Caco-2 (cell line): ENCODE measurements at regions not wholly inside any gene's neighbourhood (a gene's known extent, or its start where the extent isn't known, plus 50 kb on each side); places are given as distances from the start of the nearest gene placed in this dataset.
"Not testable (repeated sequence)": the region's sequence is repeated elsewhere in the genome, so short reads cannot be mapped to it uniquely, and the experiment has no call there.

Experiments used
- BruUV-seq: library from RNA; stranded (reverse); fragments of 400-500 nt; replicated peaks from 2 replicates; lab custom pipeline; 2021; lab: Mats Ljungman, UMichigan
- CTCF ChIA-PET: fragments of 300-600 bp; sonication (Branson Sonifier 250); formaldehyde crosslinking; loops from one replicate; lab custom pipeline; 2022; ENCODE audit warnings: antibody characterized with exemption; lab: Charles Lee
- POLR2A ChIA-PET: fragments of 300-600 bp; sonication (Branson Sonifier 250); formaldehyde crosslinking; loops from one replicate; lab custom pipeline; 2022; ENCODE audit warnings: antibody characterized with exemption; lab: Charles Lee
- DNase-seq, 2 experiments: peaks; one replicate each; pipeline versions ENCODE4 v3.0.0 to v3.0.0-alpha.2; 2020 to 2022
- H3K27me3 ChIP-seq: replicated peaks from 2 replicates; pipeline ENCODE4 v1.6.0; 2011; ENCODE audit warnings: low read length; ENCODE audit not compliant: control insufficient read depth, insufficient read depth
- H3K36me3 ChIP-seq: 2 replicates; pipeline ENCODE4 v1.5.1; 2011; ENCODE audit warnings: low read length; ENCODE audit not compliant: control insufficient read depth, insufficient read depth
- H3K4me1 ChIP-seq: fragments of 250-450 bp; sonication (Bioruptor Pico); 2 replicates; pipeline ENCODE4 v1.5.1; 2020; ENCODE audit warnings: mild to moderate bottlenecking
- H3K4me3 ChIP-seq: 2 replicates; pipeline ENCODE4 v1.5.1; 2011; ENCODE audit warnings: low read depth, mild to moderate bottlenecking, control low read depth, low read length
- H3K9me3 ChIP-seq: fragments of 250-450 bp; sonication (Bioruptor Pico); 2 replicates; pipeline ENCODE4 v1.5.1; 2020; ENCODE audit warnings: mild to moderate bottlenecking, moderate library complexity
- H3K27ac Mint-ChIP-seq: one replicate; pipeline ENCODE4 v1.8.0; 2022; ENCODE audit warnings: mixed read lengths; ENCODE audit not compliant: unreplicated experiment
- H3K27me3 Mint-ChIP-seq: one replicate; pipeline ENCODE4 v1.8.0; 2022; ENCODE audit warnings: mixed read lengths; ENCODE audit not compliant: insufficient read depth, unreplicated experiment
- H3K36me3 Mint-ChIP-seq: one replicate; pipeline ENCODE4 v1.8.0; 2022; ENCODE audit warnings: mild to moderate bottlenecking, mixed read lengths; ENCODE audit not compliant: insufficient read depth, unreplicated experiment
- H3K4me1 Mint-ChIP-seq: one replicate; pipeline ENCODE4 v1.8.0; 2022; ENCODE audit warnings: low read depth, mixed read lengths; ENCODE audit not compliant: unreplicated experiment
- H3K4me3 Mint-ChIP-seq: one replicate; pipeline ENCODE4 v1.8.0; 2022; ENCODE audit warnings: mild to moderate bottlenecking, moderate library complexity, mixed read lengths; ENCODE audit not compliant: unreplicated experiment
- H3K9me3 Mint-ChIP-seq: one replicate; pipeline ENCODE4 v1.8.0; 2022; ENCODE audit warnings: mixed read lengths; ENCODE audit not compliant: unreplicated experiment
- intact Hi-C: fragments of 100-400 bp; cut with micrococcal nuclease; formaldehyde crosslinking; loops from one replicate; pipeline ENCODE4 v1.10.0; 2022; ENCODE audit not compliant: unreplicated experiment
- TF ChIP-seq, protein P1 (sequence below), 2 experiments: fragments of 200-600 bp in 1 of 2; IDR thresholded peaks; 1 replicate in 1 of 2; 2 replicates in 1 of 2; pipeline versions ENCODE4 v1.5.1 to v1.8.0; 2011 to 2022; ENCODE audit warnings: antibody characterized with exemption in 1 of 2, control low read depth in 1 of 2, inconsistent platforms in 1 of 2, low read depth in 1 of 2, low read length in 1 of 2, mild to moderate bottlenecking in 1 of 2, moderate library complexity in 1 of 2; ENCODE audit not compliant: insufficient read depth in 1 of 2, severe bottlenecking in 1 of 2, unreplicated experiment in 1 of 2

DNA sequence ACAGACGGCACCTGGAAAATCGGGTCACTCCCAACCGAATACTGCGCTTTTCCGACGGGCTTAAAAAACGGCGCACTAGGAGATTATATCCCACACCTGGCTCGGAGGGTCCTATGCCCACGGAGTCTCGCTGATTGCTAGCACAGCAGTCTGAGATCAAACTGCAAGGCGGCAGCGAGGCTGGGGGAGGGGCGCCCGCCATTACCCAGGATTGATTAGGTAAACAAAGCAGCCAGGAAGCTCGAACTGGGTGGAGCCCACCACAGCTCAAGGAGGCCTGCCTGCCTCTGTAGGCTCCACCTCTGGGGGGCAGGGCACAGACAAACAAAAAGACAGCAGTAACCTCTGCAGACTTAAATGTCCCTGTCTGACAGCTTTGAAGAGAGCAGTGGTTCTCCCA is 64.5 kb downstream of the SLC30A10 start:
- H3K27me3 Mint-ChIP-seq, H3K9me3 ChIP-seq, H3K4me3 Mint-ChIP-seq, POLR2A ChIA-PET, H3K36me3 Mint-ChIP-seq, DNase-seq, H3K4me1 ChIP-seq, intact Hi-C loops, H3K9me3 Mint-ChIP-seq, CTCF ChIA-PET, H3K27me3 ChIP-seq, H3K27ac Mint-ChIP-seq, H3K4me1 Mint-ChIP-seq, H3K4me3 ChIP-seq, H3K36me3 ChIP-seq, BruUV-seq: not testable (repeated sequence)

DNA sequence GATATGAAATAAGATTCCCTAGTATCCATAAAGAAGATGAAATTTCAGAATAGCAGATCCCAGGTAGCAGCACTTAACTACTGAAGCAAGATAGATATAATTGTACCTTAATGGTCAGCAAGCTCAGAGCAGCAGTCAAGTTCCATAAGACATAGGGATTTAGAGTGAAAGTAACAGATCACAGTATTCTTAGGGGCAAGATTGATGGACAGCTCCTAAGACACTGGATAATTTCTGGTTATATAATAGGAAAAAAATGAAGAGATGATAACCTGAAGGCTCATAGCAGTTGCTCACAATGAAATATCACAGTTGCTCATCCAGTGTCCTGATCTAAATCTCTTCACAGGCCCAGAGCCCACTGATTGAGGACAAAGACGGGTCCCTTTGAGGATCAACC is 66.0 kb downstream of the SLC30A10 start:
- Mint-ChIP-seq H3K4me1 (no peaks in the 10 kb centered on the region), H3K36me3 (no peaks in the 10 kb centered on the region), H3K9me3 (no peaks in the 10 kb centered on the region), H3K27me3 (no peaks in the 10 kb centered on the region), H3K4me3 (no peak overlapping the region), H3K27ac (no peak overlapping the region)
- Histone ChIP-seq H3K4me3 (no peak overlapping the region), H3K4me1 (no peaks in the 10 kb centered on the region), H3K36me3 (no peaks in the 10 kb centered on the region), H3K27me3 (no peaks in the 10 kb centered on the region; the same call in 1 of the 2 replicates), H3K9me3 (no peaks in the 10 kb centered on the region)
- ChIA-PET CTCF (no interaction called here), POLR2A (interaction anchor here (0.6 kb wide), 1 partner anchor 631 kb away, joined by 5 read pairs; no protein-coding TSS in a partner anchor)
- intact Hi-C loops, result no loop called here
- TF ChIP-seq, protein P1, sequence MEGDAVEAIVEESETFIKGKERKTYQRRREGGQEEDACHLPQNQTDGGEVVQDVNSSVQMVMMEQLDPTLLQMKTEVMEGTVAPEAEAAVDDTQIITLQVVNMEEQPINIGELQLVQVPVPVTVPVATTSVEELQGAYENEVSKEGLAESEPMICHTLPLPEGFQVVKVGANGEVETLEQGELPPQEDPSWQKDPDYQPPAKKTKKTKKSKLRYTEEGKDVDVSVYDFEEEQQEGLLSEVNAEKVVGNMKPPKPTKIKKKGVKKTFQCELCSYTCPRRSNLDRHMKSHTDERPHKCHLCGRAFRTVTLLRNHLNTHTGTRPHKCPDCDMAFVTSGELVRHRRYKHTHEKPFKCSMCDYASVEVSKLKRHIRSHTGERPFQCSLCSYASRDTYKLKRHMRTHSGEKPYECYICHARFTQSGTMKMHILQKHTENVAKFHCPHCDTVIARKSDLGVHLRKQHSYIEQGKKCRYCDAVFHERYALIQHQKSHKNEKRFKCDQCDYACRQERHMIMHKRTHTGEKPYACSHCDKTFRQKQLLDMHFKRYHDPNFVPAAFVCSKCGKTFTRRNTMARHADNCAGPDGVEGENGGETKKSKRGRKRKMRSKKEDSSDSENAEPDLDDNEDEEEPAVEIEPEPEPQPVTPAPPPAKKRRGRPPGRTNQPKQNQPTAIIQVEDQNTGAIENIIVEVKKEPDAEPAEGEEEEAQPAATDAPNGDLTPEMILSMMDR (IDR thresholded peaks at IDR 0.05; ENCODE audit: insufficient read depth in 1 of 2, low read depth in 1 of 2, low read length in 1 of 2, severe bottlenecking in 1 of 2, unreplicated experiment in 1 of 2), result no peak
- BruUV-seq, result no TSS peak
- no peak for DNase-seq

- ChIA-PET CTCF (no interaction called here), POLR2A (interaction anchor here (0.6 kb wide), 1 partner anchor 393 kb away, joined by 4 read pairs; no protein-coding TSS in a partner anchor)
- intact Hi-C loops, result no loop called here
- no peak for DNase-seq
- Histone ChIP-seq H3K9me3 (no peaks in the 10 kb centered on the region), H3K4me1 (no peaks in the 10 kb centered on the region), H3K4me3 (no peak overlapping the region), H3K36me3 (no peaks in the 10 kb centered on the region), H3K27me3 (no peaks in the 10 kb centered on the region; the same call in 1 of the 2 replicates)
- Mint-ChIP-seq H3K36me3 (no peaks in the 10 kb centered on the region), H3K4me3 (no peak overlapping the region), H3K9me3 (no peaks in the 10 kb centered on the region), H3K27me3 (no peaks in the 10 kb centered on the region), H3K4me1 (no peaks in the 10 kb centered on the region), H3K27ac (no peak overlapping the region)
- no TSS peak for BruUV-seq
- TF ChIP-seq, protein P1 (IDR thresholded peaks at IDR 0.05; ENCODE audit: insufficient read depth in 1 of 2, low read depth in 1 of 2, low read length in 1 of 2, severe bottlenecking in 1 of 2, unreplicated experiment in 1 of 2), result no peak
These were observed 69.4 kb downstream of the SLC30A10 start for GRCh38 chr1:219858980-219859379.
